CD4-positive, alpha-beta memory T cell (primary cell): ENCODE measurements at regions not wholly inside any gene's neighbourhood (a gene's known extent, or its start where the extent isn't known, plus 50 kb on each side); places are given as distances from the start of the nearest gene placed in this dataset.

Experiments used
- CTCF ChIA-PET: fragments of 350-600 bp; sonication (Branson Sonifier 250); formaldehyde crosslinking; loops from one replicate; lab custom pipeline; 2021; ENCODE audit warnings: inconsistent platforms; ENCODE audit not compliant: partially characterized antibody; lab: Charles Lee
- POLR2A ChIA-PET: fragments of 350-600 bp; sonication (Branson Sonifier 250); formaldehyde crosslinking; loops from one replicate; lab custom pipeline; 2021; ENCODE audit not compliant: partially characterized antibody; lab: Charles Lee
- DNase-seq, 5 donors: peaks; one replicate each; pipeline versions ENCODE4 v3.0.0 to v3.0.0-alpha.2; 2020 to 2022; ENCODE audit warnings: mixed read lengths in 1 of 5
- H3K27ac ChIP-seq: one replicate; pipeline ENCODE4 v1.7.0; 2013; ENCODE audit warnings: low read depth, low read length
- H3K27me3 ChIP-seq: 2 replicates; pipeline ENCODE4 v1.7.0; 2013; ENCODE audit warnings: mild to moderate bottlenecking, low read length, moderate library complexity; ENCODE audit not compliant: insufficient read depth
- H3K36me3 ChIP-seq: 2 replicates; pipeline ENCODE4 v1.7.0; 2013; ENCODE audit warnings: mild to moderate bottlenecking, low read length, moderate library complexity; ENCODE audit not compliant: insufficient read depth
- H3K4me1 ChIP-seq: 2 replicates; pipeline ENCODE4 v1.7.0; 2013; ENCODE audit warnings: mild to moderate bottlenecking, low read length, moderate library complexity; ENCODE audit not compliant: insufficient read depth
- H3K4me3 ChIP-seq, 2 donors: one replicate each; pipeline ENCODE4 v1.7.0; 2013; ENCODE audit warnings: low read length in 2 of 2, mild to moderate bottlenecking in 1 of 2
- H3K9me3 ChIP-seq, 2 donors: one replicate each; pipeline ENCODE4 v1.7.0; 2013; ENCODE audit warnings: low read length in 2 of 2, control low read depth in 1 of 2; ENCODE audit not compliant: control insufficient read depth in 1 of 2
- H3K27ac Mint-ChIP-seq, 7 donors: one replicate each; pipeline ENCODE4 v1.8.0; 2020 to 2021; ENCODE audit warnings: mixed read lengths in 7 of 7, mild to moderate bottlenecking in 6 of 7, inconsistent platforms in 3 of 7, moderate library complexity in 3 of 7
- H3K27me3 Mint-ChIP-seq, 2 donors: one replicate each; pipeline ENCODE4 v1.8.0; 2020 to 2021; ENCODE audit warnings: mixed read lengths in 2 of 2
- H3K36me3 Mint-ChIP-seq, 2 donors: one replicate each; pipeline ENCODE4 v1.8.0; 2020 to 2021; ENCODE audit warnings: mixed read lengths in 2 of 2, inconsistent platforms in 1 of 2, mild to moderate bottlenecking in 1 of 2
- H3K4me1 Mint-ChIP-seq, 4 donors: one replicate each; pipeline ENCODE4 v1.8.0; 2020 to 2021; ENCODE audit warnings: mixed read lengths in 4 of 4, mild to moderate bottlenecking in 1 of 4
- H3K4me3 Mint-ChIP-seq, 8 donors: one replicate each; pipeline ENCODE4 v1.8.0; 2020 to 2021; ENCODE audit warnings: mixed read lengths in 8 of 8, mild to moderate bottlenecking in 7 of 8, moderate library complexity in 6 of 8, inconsistent platforms in 3 of 8
- H3K9me3 Mint-ChIP-seq, 8 donors: one replicate each; pipeline ENCODE4 v1.8.0; 2020 to 2021; ENCODE audit warnings: mixed read lengths in 8 of 8, mild to moderate bottlenecking in 5 of 8, inconsistent platforms in 3 of 8, moderate library complexity in 1 of 8
- intact Hi-C: fragments of 100-400 bp; cut with micrococcal nuclease; formaldehyde crosslinking; loops from one replicate; pipeline ENCODE4 v1.15.1; 2023

GRCh38 chr2:53260568-53260967 is 507.0 kb upstream of the CHAC2 start:
- intact Hi-C loops, result no loop called here
- peaks cover 0 to 9% (median 4%) of the 10 kb centered on the region in 8 donors for H3K9me3 Mint-ChIP-seq
- Histone ChIP-seq H3K36me3 (no peaks in the 10 kb centered on the region), H3K4me3 (no peak overlapping the region), H3K27me3 (no peaks in the 10 kb centered on the region), H3K4me1 (no peaks in the 10 kb centered on the region), H3K27ac (no peak overlapping the region), H3K9me3 (no peaks in the 10 kb centered on the region)
- no peak for DNase-seq
- no peaks in the 10 kb centered on the region for H3K4me1 Mint-ChIP-seq
- no peaks in the 10 kb centered on the region for H3K27me3 Mint-ChIP-seq
- ChIA-PET CTCF (no interaction called here), POLR2A (no interaction called here)
- H3K27ac Mint-ChIP-seq, result no peak overlapping the region
- H3K4me3 Mint-ChIP-seq, result no peak overlapping the region
- H3K36me3 Mint-ChIP-seq, result no peaks in the 10 kb centered on the region

- H3K4me1 Mint-ChIP-seq, result no peaks in the 10 kb centered on the region
- H3K36me3 Mint-ChIP-seq, result no peaks in the 10 kb centered on the region
- no peaks in the 10 kb centered on the region for H3K4me1 ChIP-seq
- ChIA-PET POLR2A (no interaction called here), CTCF (no interaction called here)
- H3K27me3 ChIP-seq, result no peaks in the 10 kb centered on the region
- no peaks in the 10 kb centered on the region for H3K27me3 Mint-ChIP-seq
- no peaks in the 10 kb centered on the region for H3K36me3 ChIP-seq
- H3K4me3 ChIP-seq, result no peak overlapping the region
- H3K27ac Mint-ChIP-seq, result no peak overlapping the region
- intact Hi-C loops, result no loop called here
- no peak overlapping the region for H3K4me3 Mint-ChIP-seq
- no peak overlapping the region for H3K27ac ChIP-seq
- DNase-seq, result no peak
- H3K9me3 Mint-ChIP-seq, result peaks cover 0 to 9% (median 4%) of the 10 kb centered on the region in 8 donors
- no peaks in the 10 kb centered on the region for H3K9me3 ChIP-seq
Measured at GRCh38 chr2:53259395-53260009, 508.1 kb upstream of the CHAC2 start.

- Histone ChIP-seq H3K27me3 (no peaks in the 10 kb centered on the region), H3K36me3 (no peaks in the 10 kb centered on the region), H3K27ac (no peak overlapping the region), H3K9me3 (no peaks in the 10 kb centered on the region), H3K4me1 (no peaks in the 10 kb centered on the region), H3K4me3 (no peak overlapping the region)
- no peaks in the 10 kb centered on the region for H3K36me3 Mint-ChIP-seq
- no peaks in the 10 kb centered on the region for H3K27me3 Mint-ChIP-seq
- no peak overlapping the region for H3K27ac Mint-ChIP-seq
- DNase-seq, result no peak
- peaks cover 0 to 5% (median under 1%) of the 10 kb centered on the region in 4 donors for H3K4me1 Mint-ChIP-seq
- H3K4me3 Mint-ChIP-seq, result no peak overlapping the region
- ChIA-PET CTCF (no interaction called here), POLR2A (no interaction called here)
- peaks cover 0 to 6% (median 3%) of the 10 kb centered on the region in 8 donors for H3K9me3 Mint-ChIP-seq
- intact Hi-C loops, result no loop called here
Measured at GRCh38 chr2:53257287-53257686, 510.3 kb upstream of the CHAC2 start.

GRCh38 chr2:53253244-53253643 is 514.4 kb upstream of the CHAC2 start:
- Histone ChIP-seq H3K9me3 (no peaks in the 10 kb centered on the region), H3K4me3 (no peak overlapping the region), H3K4me1 (no peaks in the 10 kb centered on the region), H3K27ac (no peak overlapping the region), H3K36me3 (no peaks in the 10 kb centered on the region), H3K27me3 (no peaks in the 10 kb centered on the region)
- H3K27ac Mint-ChIP-seq, result no peak overlapping the region
- no peak for DNase-seq
- no peak overlapping the region for H3K4me3 Mint-ChIP-seq
- H3K4me1 Mint-ChIP-seq, result peaks cover 3 to 15% (median 8%) of the 10 kb centered on the region in 4 donors
- H3K27me3 Mint-ChIP-seq, result no peaks in the 10 kb centered on the region
- POLR2A ChIA-PET, result no interaction called here
- intact Hi-C loops, result no loop called here
- CTCF ChIA-PET, result no interaction called here
- no peaks in the 10 kb centered on the region for H3K36me3 Mint-ChIP-seq
- H3K9me3 Mint-ChIP-seq, result peaks cover 0 to 4% (median 0%) of the 10 kb centered on the region in 8 donors

GRCh38 chr2:53252115-53252514 is 515.5 kb upstream of the CHAC2 start:
- H3K27ac Mint-ChIP-seq, result no peak overlapping the region
- CTCF ChIA-PET, result no interaction called here

GRCh38 chr2:53247956-53248735 is 519.5 kb upstream of the CHAC2 start:
- no peak for DNase-seq

More at GRCh38 chr2:53252115-53252514, 515.5 kb upstream of the CHAC2 start:
- Mint-ChIP-seq H3K4me3 (no peak overlapping the region), H3K4me1 (peaks cover 3 to 15% (median 8%) of the 10 kb centered on the region in 4 donors), H3K9me3 (peaks cover 0 to 4% (median 0%) of the 10 kb centered on the region in 8 donors), H3K27me3 (no peaks in the 10 kb centered on the region), H3K36me3 (no peaks in the 10 kb centered on the region)
- H3K4me3 ChIP-seq, result no peak overlapping the region
- POLR2A ChIA-PET, result interaction anchor here (0.8 kb wide), 1 partner anchor 10 kb away, joined by 3 read pairs; no protein-coding TSS in a partner anchor
- H3K36me3 ChIP-seq, result no peaks in the 10 kb centered on the region
- H3K9me3 ChIP-seq, result no peaks in the 10 kb centered on the region
- H3K27ac ChIP-seq, result no peak overlapping the region
- no peaks in the 10 kb centered on the region for H3K27me3 ChIP-seq
- intact Hi-C loops, result no loop called here
- DNase-seq, result no peak
- no peaks in the 10 kb centered on the region for H3K4me1 ChIP-seq

GRCh38 chr2:53243430-53243829 is 524.2 kb upstream of the CHAC2 start:
- intact Hi-C loops, result no loop called here
- ChIA-PET CTCF (no interaction called here), POLR2A (no interaction called here)
- peaks cover 0 to 2% (median 0%) of the 10 kb centered on the region in 4 donors for H3K4me1 Mint-ChIP-seq
- no peak overlapping the region for H3K4me3 ChIP-seq
- DNase-seq, result no peak
- H3K27ac Mint-ChIP-seq, result no peak overlapping the region
- no peak overlapping the region for H3K27ac ChIP-seq
- H3K4me3 Mint-ChIP-seq, result no peak overlapping the region
- no peaks in the 10 kb centered on the region for H3K36me3 Mint-ChIP-seq
- H3K27me3 Mint-ChIP-seq, result peaks cover 0 to 3% of the 10 kb centered on the region in 2 donors
- no peaks in the 10 kb centered on the region for H3K27me3 ChIP-seq
- H3K4me1 ChIP-seq, result no peaks in the 10 kb centered on the region
- no peaks in the 10 kb centered on the region for H3K36me3 ChIP-seq
- no peaks in the 10 kb centered on the region for H3K9me3 ChIP-seq
- H3K9me3 Mint-ChIP-seq, result peaks cover 0 to 3% (median 0%) of the 10 kb centered on the region in 8 donors

More at GRCh38 chr2:53247956-53248735, 519.5 kb upstream of the CHAC2 start:
- Histone ChIP-seq H3K4me3 (no peak overlapping the region), H3K9me3 (no peaks in the 10 kb centered on the region), H3K4me1 (no peaks in the 10 kb centered on the region), H3K27me3 (no peaks in the 10 kb centered on the region), H3K36me3 (no peaks in the 10 kb centered on the region), H3K27ac (no peak overlapping the region)
- peaks cover 3 to 11% (median 7%) of the 10 kb centered on the region in 4 donors for H3K4me1 Mint-ChIP-seq
- no peak overlapping the region for H3K27ac Mint-ChIP-seq
- no peaks in the 10 kb centered on the region for H3K9me3 Mint-ChIP-seq
- no peaks in the 10 kb centered on the region for H3K27me3 Mint-ChIP-seq
- ChIA-PET POLR2A (no interaction called here), CTCF (no interaction called here)
- intact Hi-C loops, result no loop called here
- H3K36me3 Mint-ChIP-seq, result no peaks in the 10 kb centered on the region
- H3K4me3 Mint-ChIP-seq, result no peak overlapping the region
